Stimulated activated CD4-positive, alpha-beta T cell treated with anti-CD3 and anti-CD28 coated beads, Interleukin-1b, Interleukin-23, amount 100 ng/mL, for 48 hours (primary cell): ENCODE measurements at regions not wholly inside any gene's neighbourhood (a gene's known extent, or its start where the extent isn't known, plus 50 kb on each side); places are given as distances from the start of the nearest gene placed in this dataset.

Experiments
- DNase-seq: peaks from one replicate; pipeline ENCODE4 v3.0.0-alpha.2; 2020

GRCh38 chr1:4933232-4933631, 278.8 kb downstream of the AJAP1 start:
- no peak for DNase-seq

DNA sequence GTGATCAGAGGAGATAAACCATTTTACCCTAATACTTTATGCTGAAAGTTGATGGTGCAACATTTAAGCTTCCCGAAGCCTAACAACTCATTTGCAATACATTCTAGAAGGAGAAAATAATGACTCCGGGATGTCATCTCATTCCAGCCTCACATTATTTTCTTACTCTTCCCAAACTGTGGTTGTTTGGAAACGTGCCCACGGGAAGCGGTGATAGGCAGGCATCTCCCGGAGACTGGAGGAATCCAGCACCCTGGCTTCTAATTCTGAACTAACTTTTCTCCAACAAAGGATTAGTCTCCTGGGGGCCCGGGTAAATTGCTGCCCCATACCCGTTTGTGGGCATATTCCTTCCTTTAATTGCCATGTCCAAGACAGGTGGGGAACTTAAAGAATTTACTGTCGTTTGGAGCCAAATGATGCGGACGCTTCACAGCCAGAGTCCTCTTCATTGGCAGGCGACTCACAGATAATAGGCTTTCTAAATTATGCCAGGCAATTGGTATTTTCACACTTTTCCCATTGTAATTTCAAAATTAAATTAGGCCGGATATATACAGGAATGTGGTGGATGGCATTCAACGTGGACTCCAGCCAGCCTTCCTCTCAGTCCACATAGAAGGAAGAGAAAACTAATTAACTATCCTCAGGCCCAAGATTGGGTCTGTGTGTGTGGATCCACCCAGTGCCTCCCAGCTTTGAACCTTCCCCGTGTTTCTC, 278.1 kb downstream of the AJAP1 start:
- DNase-seq: no peak

- no peak for DNase-seq
Observed at GRCh38 chr1:4931486-4931885, 277.1 kb downstream of the AJAP1 start.

GRCh38 chr1:4928186-4928585, 273.8 kb downstream of the AJAP1 start:
- DNase-seq: no peak

DNA sequence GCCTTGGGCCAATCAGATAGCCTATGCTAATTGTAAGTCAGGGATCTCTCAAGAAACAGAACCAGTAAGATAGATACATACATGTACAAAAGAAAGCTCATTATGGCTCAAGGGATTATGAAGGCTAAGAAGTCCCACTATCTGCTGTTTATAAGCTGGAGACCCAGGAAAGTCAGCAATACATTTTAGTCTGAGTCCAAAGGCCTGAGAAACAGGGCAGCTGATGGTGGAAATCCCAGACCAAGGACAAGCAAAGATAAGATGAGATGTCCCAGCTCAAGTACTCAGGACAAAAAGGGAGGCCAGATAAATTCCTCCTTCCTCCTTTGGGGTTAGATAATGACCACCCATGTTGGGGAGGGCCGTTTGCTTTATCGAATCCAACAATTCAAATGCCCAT, 269.9 kb downstream of the AJAP1 start:
- DNase-seq: no peak

DNA sequence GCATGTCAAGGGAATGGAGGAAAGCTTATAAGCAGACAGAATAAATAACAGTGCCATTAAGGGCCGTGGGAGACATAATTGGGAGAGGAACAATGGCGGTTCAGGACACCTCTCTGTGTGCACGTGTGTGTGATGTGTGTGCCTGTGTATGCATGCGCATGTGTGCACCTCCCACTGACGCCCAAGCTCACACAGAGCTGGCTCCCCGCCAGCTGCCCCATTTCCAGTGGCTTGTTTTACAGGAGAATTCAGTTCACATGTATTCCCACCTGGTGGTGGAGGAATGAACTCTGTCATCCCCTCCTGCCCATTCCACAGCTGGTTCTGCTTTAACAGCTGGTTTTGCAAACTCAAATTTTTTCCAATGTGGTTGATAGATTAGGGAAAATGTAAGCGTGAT, 262.2 kb downstream of the AJAP1 start:
- no peak for DNase-seq

DNA sequence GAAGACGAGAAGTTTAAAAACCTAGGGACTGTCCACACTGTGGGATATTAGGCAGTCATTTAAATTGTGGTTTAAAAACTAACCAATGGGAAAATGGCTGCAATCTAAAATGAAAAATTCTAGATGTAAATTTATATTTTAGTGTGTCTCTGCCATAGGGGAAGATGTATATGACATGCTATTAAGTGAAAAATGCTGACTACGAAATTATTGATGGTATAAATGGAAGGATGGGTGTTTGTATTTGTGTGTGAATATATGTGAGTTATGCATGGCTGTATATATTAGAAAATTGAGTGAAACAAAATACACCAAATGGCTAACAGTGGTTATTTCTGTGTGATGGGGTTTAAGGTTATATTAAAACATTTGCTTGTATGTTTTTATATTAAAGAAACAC, 260.7 kb downstream of the AJAP1 start:
- no peak for DNase-seq

GRCh38 chr1:4908486-4908885, 254.1 kb downstream of the AJAP1 start:
- no peak for DNase-seq

DNA sequence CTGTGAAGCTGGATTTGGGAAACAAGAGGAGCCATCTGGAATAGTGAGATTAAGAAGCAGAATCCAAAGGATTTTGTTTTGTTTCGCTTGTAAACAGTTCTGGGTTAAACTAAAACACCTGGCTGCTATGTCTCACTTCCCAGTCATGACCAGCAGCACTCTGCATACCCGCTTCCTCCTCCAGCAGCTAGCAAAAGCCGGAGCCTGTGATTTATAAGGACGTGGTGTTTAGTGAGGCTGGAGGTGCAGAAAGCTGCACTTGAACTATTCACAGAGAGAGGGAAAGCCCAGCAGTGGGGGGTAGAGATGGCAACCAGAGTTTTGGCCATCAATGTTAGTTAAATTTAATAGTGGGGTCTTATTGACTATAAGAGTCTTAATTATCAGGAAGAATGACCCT, 240.2 kb downstream of the AJAP1 start:
- no peak for DNase-seq

- no peak for DNase-seq
Observed at GRCh38 chr1:4880626-4881025, 226.2 kb downstream of the AJAP1 start.

GRCh38 chr1:4877426-4877825, 223.0 kb downstream of the AJAP1 start:
- DNase-seq: no peak

GRCh38 chr1:4871373-4871772, 217.0 kb downstream of the AJAP1 start:
- DNase-seq: no peak

- no peak for DNase-seq
Observed at GRCh38 chr1:4868521-4868920, 214.1 kb downstream of the AJAP1 start.

- no peak for DNase-seq
Observed at GRCh38 chr1:4856396-4856795, 202.0 kb downstream of the AJAP1 start.

- no peak for DNase-seq
Observed at GRCh38 chr1:4854367-4854766, 200.0 kb downstream of the AJAP1 start.

DNA sequence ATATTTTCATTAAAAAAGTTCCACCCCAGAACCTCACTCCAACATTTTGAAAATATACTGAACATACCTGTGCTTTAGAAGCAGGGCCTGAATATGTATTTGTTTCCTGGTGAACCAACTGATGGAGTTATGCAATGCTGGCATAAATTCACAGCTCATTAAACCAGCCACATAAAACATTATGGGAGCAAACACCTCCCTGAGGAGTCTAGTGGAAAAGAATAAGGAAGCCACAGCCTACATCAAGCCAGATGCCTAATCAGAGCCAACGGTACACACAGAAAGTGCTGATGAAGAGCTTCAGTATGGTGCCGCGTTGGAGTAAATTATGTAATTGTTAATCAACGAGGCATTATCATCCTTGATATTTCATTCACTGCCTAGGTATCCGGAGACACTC, 199.5 kb downstream of the AJAP1 start:
- DNase-seq: no peak

- no peak for DNase-seq
Observed at GRCh38 chr1:4851385-4852065, 197.1 kb downstream of the AJAP1 start.

GRCh38 chr1:4848431-4848830, 194.0 kb downstream of the AJAP1 start:
- no peak for DNase-seq

GRCh38 chr1:4847711-4848110, 193.3 kb downstream of the AJAP1 start:
- DNase-seq: no peak
